ENCODE measurements at regions not wholly inside any gene's neighbourhood (a gene's known extent, or its start where the extent isn't known, plus 50 kb on each side); places are given as distances from the start of the nearest gene placed in this dataset.

DNA sequence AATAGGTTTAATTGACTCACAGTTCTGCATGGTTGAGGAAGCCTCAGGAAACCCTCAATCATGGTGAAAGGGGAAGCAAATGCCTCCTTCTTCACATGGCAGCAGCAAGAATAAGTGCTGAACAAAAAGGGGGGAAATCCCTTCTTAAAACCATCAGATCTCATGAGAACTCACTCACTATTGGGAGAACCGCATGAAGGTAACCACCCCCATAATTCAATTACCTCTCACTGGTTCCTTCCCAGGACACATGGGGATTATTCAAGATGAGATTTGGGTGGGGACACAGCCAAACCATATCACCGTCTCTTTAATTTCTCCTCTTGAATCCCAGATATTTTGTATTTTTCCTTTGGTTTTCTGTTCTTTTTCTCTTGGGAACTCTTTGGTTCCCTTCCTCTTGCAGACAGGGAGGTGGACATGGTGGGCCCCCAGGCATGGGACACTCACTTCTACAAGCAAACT lies 223.6 kb downstream of the TBXT start:
- no peak for DNase-seq

DNA sequence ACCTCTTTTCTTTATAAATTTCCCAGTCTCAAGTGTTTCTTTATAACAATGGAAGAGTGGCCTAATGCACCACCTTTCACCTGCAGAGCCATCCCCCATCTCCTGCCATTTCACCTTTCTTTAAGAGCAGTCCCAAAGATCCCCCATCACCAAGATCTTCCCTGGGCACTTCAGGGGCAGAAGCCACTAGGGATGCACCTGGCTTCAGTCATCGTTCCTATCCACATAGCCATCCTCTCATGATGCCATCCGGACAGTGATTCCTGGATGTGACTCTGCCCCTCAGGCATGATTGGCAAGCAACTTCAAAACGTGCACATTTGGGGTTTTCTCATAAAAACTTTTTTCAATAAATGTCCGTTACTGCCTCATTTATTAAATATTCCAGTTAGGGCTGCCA lies 225.9 kb downstream of the TBXT start:
- DNase-seq, result no peak

GRCh38 chr6:165941249-165941775 lies 226.3 kb downstream of the TBXT start:
- no peak for DNase-seq

DNA sequence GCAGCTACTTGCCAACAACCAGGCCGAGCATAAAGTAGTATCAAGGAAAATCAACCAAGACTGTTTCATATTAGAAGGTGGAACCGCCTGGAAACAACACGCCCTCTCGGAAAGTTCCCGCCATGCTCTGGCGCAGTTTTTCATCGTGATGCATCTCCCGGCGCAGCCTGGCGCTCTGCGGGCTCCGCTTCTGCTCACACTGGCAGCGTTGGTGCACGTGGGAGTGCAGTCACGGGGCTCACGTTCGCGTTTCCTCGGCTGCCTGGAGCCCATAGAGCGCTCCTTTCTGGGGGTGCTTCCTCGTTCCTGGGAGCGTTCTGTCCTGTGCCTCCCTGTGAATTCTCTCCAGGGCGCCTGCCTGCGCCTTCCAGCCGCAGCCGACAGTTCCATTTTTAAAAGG lies 227.3 kb downstream of the TBXT start:
- no peak for DNase-seq

GRCh38 chr6:165939601-165940290 lies 227.9 kb downstream of the TBXT start:
- no peak for DNase-seq

DNA sequence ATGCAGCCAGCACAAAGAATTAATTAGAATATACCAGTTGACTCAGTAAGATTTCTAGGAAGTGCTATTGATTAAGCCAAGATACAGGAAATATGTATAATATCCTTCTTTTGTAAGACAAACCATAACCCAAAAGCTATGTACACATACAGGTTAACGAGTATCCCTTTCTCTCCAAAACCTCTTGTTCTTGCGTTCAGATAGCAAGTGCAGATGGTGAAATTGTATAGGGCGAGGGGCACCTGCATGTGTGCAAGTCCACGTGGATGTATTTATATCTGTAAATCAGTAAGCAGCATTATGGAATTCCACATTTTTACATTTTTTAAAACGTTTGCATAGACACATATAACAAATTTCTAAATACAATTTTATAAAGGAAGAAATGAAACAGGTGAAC lies 228.6 kb downstream of the TBXT start:
- no peak for DNase-seq

DNA sequence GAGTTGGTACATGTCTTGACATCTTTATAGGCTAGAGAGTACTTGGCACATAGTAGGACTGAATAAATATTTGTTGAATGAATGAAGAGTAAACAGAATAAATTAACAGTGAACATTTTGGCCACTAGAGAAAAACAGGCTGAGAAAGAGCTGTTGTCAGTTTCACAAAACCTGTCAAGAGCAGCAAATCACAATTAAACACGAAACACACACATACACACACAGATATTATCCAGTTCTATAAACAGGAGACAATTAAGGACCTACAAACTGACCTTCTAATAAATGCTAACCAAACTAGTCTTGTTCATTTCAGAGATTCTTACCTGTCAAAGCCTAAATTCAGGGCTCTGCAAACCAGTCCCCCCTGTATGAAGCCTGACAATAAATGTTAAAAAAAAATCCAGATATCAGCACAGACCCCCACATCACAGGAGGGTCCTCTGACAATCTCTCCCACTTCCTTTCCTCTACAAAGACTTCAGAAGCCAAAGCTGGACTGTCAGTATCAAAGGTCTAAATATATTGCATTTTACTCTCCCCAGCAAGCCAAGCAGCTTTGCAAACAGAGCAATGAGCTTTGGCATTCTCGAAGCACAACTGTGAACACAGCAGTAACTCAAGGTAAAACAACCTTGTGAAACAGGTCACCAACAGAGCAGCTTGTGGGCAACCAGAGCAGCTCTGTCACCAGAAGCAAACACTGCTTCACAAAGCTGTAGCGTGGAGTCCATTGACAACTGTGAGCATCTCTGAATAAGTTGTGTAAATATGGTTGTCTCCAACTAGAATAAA lies 229.9 kb downstream of the TBXT start:
- DNase-seq, result no peak

DNA sequence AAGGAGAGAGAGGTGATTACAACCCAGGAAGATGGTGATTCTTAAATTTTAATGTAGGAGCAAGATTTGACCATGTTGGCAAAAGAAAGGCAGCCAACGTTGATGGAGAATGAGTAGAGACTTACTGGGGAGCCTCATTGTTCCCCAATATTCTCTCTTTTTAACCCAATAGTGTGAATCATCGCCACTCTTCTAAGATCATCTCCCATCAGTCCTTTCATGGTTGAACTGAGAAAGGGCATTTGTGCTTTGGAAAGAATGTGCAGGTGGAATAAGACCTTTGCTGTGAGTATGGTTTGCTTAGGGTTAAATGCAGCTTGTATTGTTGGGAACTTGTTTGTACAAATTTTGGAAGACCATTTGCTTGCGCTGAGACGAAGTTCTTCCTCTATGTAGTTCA lies 231.0 kb downstream of the TBXT start:
- no peak for DNase-seq

DNA sequence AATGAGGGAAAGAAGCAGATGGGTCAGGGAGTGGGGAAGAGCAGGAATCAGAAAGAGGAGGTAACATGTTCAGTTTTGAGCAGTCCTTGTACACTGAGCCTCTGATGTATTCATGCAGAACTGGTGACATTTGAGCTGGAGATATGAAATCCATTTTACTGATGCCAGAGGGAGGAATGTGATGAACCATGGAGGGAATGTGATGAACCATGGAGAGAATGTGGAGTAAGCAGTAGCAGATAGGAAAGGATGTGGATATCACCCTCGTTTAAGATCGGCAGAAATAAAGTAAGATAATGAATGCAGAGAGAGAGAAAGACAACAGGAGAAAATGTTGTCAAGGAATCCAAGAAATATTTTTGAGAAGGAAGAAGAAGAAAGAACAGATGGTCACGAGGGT lies 231.6 kb downstream of the TBXT start:
- no peak for DNase-seq

- no peak for DNase-seq
Measured at GRCh38 chr6:165931675-165932074, 236.0 kb downstream of the TBXT start.

DNA sequence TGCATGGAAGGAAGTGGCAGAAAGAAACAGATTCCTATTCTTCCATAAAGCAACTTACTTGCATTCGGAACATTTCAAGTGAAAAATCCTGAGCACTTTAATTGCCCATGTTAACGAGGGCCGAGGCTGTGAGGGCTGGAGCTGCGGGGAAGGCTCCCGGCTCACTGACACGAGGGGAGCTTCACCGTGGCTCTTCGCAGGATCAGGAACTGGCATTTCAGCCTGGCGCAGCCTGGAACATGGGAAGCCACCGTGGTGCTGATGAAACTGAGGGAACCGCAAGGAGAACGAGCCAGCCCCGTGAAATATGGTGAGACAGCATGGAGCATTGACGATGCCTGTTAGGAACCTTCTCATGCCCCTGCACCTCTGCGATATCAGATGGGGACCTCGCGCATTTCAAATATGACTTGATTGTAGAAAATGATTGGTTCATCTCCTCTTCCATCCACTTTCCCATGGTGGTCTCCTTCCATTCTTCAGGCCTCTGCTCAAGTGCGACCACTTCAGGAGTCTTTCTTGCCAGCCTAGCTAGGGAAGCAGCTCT lies 236.9 kb downstream of the TBXT start:
- no peak for DNase-seq

- no peak for DNase-seq
Measured at GRCh38 chr6:165929607-165930006, 238.0 kb downstream of the TBXT start.

GRCh38 chr6:165926378-165926777 lies 241.3 kb downstream of the TBXT start:
- no peak for DNase-seq

DNA sequence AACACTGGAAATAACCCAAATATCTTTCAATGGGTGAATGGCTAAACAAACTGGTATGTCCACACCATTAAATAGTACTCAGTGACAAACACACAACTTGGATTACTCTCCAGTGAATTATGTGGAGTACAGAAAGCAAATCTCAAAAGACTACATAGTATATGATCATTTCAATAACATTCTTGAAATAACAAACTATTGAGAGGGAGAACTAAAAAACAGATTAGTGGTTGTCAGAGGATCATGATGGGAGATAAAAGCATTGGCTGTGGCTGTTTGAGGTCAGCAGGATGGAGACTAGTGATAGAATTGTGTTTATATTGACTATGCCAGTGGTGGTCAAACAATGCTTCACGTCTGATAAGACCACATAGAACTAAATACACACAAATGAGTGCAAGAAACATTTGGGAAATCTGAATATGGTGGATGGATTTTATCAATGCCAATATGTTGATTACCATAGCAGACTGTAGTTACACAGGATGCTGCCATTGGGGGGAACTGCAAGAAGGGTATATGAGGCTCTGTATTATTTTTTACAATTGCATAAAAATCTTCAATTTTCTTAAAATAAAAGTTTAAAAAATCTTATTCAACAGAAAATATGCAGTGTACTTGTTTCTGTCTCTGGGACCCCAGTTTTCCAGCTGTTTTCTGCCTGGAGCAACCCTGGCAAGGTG lies 242.0 kb downstream of the TBXT start:
- DNase-seq, result no peak

DNA sequence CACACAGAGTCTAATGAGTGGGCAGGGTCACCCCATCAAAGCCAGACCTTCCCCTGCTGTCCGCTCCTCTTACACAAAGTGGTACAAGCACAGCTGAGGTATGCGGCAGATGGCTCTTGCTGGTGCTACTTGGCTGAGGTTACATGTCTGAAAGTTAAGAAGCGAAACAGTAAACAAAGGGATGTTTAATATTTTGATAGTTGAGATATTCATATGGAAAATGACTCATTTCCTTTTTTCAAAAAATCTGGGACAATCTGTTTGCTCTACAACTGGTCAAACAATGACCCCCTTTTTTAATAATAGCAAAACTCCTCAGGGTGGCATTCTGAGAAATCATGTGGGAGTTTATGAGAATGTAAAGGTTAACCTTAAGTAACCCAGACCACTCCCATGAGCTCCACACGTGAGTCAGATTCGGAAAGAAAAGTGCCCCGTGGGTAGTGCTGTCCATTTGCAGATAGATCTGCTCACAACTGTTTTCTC lies 245.3 kb downstream of the TBXT start:
- DNase-seq, result no peak

DNA sequence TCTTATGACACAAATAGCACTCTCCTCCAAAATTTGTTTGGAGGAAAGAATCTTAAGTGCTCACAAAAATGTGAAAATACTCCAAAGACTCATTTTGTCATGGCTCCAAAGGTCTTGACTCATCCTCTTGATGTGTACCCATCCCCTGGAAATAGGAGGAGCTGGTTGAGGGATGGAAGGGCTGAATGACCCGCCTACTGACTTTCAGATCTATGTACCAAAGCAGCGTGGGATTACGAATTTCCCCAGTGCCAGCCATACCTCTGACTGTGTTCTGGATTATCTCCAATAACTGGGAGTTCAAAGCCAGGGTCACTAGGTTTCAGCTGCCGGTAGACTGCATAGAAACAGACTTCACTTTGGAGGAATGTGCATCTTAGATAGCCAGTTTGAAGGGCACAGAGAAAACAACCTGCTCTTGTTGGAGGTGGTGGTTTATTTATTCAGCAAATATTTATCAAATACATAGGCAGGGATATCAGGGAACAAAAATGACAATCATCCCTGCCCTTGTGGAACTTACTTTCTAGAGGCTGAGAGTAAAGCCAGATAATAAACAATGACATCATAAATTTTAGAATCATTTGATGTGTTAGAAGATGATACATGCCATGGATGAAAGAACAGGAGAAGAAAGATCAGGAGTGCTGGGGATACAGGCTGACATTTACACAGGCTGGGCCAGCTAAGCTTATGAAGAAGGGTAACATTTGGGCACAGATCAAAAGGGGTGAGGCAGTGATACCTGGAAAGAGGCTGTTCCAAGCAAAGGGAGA lies 246.6 kb downstream of the TBXT start:
- no peak for DNase-seq

DNA sequence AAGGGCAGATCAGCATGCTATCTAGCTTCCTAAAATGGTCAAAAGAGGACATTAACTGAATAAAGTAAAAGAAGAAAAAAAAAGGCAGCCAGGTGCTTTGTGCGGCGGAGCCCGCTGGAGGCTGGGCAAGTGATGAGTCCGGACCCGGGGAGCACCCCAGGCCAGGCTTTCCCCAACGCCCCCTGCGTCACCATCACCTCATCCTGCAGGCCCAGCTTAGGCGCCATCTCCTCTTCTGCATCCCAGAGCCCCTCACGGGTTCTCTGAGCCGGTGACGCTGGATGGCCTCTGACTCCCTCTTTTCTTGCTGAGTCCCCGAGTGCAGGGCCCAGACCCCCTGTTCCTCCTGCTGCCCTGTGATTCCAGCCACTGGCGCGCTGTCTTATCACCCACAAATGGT lies 250.1 kb downstream of the TBXT start:
- DNase-seq, result no peak

DNA sequence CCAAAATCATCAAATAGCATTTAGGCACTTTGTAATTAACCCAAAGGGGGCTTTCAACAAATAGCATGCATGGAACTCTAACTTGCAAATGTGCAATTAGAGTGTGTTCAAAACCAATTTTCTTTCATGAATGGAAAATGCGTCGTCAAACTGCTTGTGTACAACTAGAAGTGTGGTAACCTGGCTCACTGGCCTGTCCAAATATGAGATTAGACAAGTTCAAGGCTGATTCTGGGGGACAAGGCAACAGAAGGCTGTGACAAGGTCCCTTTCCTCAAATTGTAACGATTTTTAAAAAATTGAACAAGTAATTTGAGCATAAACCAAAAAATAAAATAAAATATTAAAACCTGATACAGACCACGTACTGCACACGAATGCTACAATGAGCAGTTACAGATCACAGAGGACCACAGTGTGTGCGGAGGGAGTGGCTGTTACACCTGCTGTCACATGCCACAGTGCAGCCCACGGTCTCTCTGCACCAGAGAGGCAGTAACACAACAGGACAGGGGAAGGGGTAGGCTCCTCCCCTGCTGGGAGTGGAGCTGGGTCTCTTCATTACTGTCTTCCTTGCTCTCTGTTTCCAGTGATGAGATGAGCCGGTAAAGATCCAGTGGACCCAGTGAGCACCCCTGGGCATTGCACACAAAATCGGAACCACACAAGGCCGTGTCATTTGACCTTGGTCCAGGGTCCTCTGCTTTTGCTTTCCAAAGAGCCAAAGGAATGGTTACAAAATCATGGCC lies 252.2 kb upstream of the PDE10A start:
- DNase-seq, result no peak

- DNase-seq, result no peak
Measured at GRCh38 chr6:165913676-165914570, 250.9 kb upstream of the PDE10A start.

DNA sequence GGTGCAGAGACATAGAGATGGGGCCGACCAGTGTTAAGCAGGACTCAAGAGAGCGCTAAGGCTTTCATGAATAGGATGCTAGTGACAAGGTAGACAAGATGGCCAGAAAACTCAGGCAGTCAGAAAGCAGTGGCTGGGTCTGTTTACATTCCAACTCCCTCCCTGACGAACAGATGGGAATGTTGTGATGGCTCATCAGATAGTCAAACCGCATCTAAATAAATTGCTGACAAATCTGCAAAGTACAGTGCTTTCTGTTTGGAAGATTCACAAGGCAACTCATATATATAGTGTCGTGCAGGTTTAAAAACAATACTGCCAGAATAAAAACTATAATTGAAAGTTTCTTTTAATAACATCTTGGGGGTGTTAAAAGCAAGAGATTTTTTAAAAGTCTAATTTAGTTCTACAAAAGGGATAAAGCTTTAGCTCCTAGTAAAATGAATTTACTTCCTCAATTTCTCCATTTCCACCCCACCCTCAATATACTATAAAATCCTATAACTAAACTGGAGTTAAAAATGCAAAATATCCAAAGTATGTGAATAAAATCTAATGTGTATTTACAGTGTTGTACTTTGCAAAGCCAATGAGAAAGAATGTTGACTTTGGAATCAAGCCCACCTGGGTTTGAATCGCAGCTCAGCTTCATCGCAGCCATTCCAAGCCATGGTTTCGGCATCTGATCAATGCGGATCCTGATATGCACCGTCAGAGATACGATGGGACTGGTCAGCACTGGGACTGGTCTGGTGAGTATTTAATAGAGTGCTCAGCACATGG lies 247.3 kb upstream of the PDE10A start:
- no peak for DNase-seq

All from effector CD4-positive, alpha-beta T cell (primary cell).